ENCODE measurements at regions not wholly inside any gene's neighbourhood (a gene's known extent, or its start where the extent isn't known, plus 50 kb on each side); places are given as distances from the start of the nearest gene placed in this dataset.
"Not testable (repeated sequence)": the region's sequence is repeated elsewhere in the genome, so short reads cannot be mapped to it uniquely, and the experiment has no call there.

GRCh38 chr14:56996721-56997399 is 186.6 kb upstream of the OTX2 start:
- no peak for TF ChIP-seq CTCF (IDR thresholded peaks at IDR 0.05; ENCODE audit: insufficient read depth, low read depth, low read length, missing control alignments)
- no peak overlapping the region for H3K4me3 ChIP-seq (ENCODE audit: low read depth, low read length)
- no peak for DNase-seq (ENCODE audit: low read depth)

- DNase-seq (ENCODE audit: low read depth): no peak
- no peak overlapping the region for H3K4me3 ChIP-seq (ENCODE audit: low read depth, low read length)
- no peak for TF ChIP-seq CTCF (IDR thresholded peaks at IDR 0.05; ENCODE audit: insufficient read depth, low read depth, low read length, missing control alignments)
Observed at GRCh38 chr14:56995010-56995409, 184.7 kb upstream of the OTX2 start.

DNA sequence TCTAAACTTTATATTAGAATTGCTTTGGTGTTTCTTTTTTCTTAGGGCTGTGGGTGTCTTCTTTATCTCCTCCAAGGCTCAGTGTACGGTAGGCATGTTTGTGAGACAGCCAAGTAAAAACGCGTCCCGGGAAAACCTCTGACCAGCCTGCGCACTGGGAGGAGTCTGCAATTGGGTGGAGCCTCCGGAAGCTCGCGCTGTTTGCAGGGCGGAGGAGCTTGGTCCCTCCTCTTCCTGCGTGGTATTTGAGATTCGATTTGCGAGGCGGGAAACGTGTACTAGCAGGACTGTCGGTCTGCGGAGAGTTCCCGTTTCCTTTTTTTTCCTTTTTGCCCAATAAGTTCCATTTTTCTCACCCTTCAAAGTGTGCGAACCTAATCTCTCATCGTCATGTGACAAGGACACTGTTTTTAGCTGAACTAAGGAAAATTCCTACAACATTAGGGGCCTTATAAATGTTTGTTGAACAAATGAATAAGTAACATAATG is 182.1 kb upstream of the OTX2 start:
- no peak for DNase-seq (ENCODE audit: low read depth)
- no peak for TF ChIP-seq CTCF (IDR thresholded peaks at IDR 0.05; ENCODE audit: insufficient read depth, low read depth, low read length, missing control alignments)

DNA sequence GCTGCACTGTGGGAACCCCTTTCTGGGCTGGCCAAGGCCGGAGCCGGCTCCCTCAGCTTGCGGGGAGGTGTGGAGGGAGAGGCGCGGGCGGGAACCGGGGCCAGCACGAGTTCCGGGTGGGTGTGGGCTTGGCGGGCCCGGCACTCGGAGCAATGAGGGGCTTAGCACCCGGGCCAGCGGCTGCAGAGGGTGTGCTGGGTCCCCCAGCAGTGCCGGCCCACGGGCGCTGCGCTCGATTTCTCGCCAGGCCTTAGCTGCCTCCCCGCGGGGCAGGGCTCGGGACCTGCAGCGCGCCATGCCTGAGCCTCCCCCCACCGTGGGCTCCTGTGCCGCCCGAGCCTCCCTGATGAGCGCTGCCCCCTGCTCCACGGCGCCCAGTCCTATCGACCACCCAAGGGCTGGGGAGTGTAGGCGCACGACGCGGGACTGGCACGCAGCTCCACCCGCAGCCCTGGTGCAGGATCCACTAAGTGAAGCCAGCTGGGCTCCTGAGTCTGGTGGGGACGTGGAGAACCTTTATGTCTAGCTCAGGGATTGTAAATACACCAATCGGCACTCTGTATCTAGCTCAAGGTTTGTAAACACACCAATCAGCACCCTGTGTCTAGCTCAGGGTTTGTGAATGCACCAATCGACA is 180.8 kb upstream of the OTX2 start:
- H3K4me3 ChIP-seq (ENCODE audit: low read depth, low read length); DNase-seq (ENCODE audit: low read depth): not testable (repeated sequence)

More for the DNA sequence above, 182.1 kb upstream of the OTX2 start:
- H3K4me3 ChIP-seq (ENCODE audit: low read depth, low read length): no peak overlapping the region

DNA sequence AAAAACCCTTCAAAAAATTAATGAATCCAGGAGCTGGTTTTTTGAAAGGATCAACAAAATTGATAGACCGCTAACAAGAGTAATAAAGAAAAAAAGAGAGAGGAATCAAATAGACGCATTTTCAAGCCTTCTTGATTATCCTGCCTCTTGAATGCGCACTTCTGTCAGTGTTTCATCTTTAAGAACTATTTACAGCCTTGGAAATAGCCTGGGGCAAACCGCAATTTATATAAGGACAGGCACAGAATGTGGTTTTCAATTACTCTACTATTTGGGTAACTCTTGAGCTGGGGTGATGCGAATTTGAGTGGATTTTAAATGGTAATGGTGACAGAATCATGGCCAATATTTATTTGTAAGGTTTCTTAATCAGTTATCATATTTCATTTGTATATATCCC is 179.1 kb upstream of the OTX2 start:
- H3K4me3 ChIP-seq (ENCODE audit: low read depth, low read length): no peak overlapping the region
- no peak for TF ChIP-seq CTCF (IDR thresholded peaks at IDR 0.05; ENCODE audit: insufficient read depth, low read depth, low read length, missing control alignments)
- no peak for DNase-seq (ENCODE audit: low read depth)

DNA sequence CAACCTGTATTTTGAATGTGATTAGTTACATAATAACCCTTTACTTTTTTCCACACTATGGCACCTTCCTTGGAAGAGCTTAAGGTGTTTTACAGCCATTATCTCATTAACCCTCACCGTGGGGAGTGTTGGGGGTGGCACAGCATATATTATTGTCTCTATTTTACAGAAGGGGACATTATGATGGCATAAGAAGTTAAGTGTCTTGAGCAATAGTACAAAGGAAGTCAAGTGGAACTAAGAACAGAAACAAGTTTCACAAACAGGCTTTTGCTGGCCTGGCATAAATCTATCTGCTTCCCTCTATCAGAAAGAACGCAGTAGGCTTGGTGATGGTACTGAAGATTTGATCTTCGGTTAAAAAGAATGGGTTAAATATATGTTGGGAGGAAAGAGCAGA is 169.7 kb upstream of the OTX2 start:
- H3K4me3 ChIP-seq (ENCODE audit: low read depth, low read length): no peak overlapping the region
- DNase-seq (ENCODE audit: low read depth): no peak
- no peak for TF ChIP-seq CTCF (IDR thresholded peaks at IDR 0.05; ENCODE audit: insufficient read depth, low read depth, low read length, missing control alignments)

DNA sequence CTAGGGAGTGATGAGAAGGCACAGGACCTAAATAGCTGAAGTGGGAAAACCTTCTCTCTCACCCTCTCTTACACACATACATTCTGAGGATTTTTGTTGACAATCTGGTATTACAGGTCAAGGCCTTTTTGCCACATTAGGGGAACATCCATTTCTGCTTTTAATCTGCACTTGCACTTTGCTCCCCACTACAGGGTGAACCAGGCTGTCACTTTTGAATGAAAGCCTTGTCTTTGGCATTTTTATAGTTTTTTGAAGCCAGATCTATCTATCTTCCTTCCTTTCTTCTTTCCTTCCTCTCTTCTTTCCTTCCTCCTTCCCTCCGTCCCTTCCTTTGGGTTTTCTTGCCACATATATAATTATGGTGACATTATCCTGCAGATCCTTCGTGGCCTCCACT is 165.9 kb upstream of the OTX2 start:
- no peak for DNase-seq (ENCODE audit: low read depth)
- H3K4me3 ChIP-seq (ENCODE audit: low read depth, low read length): no peak overlapping the region
- no peak for TF ChIP-seq CTCF (IDR thresholded peaks at IDR 0.05; ENCODE audit: insufficient read depth, low read depth, low read length, missing control alignments)
